Astrocyte (in vitro differentiated cells and primary cell): ENCODE measurements at regions not wholly inside any gene's neighbourhood (a gene's known extent, or its start where the extent isn't known, plus 50 kb on each side); places are given as distances from the start of the nearest gene placed in this dataset.

Source experiments
- DNase-seq: peaks from one replicate; pipeline ENCODE4 v3.0.0-alpha.2; 2010; ENCODE audit warnings: low read depth
- FAIRE-seq: peaks from 2 replicates; lab custom pipeline; 2011; peaks lifted over from hg19 to GRCh38; lab: Jason Lieb, UNC
- H2AFZ ChIP-seq: 2 replicates; pipeline ENCODE4 v1.6.0; 2012; ENCODE audit warnings: low read depth, low read length, inconsistent platforms
- H3K27ac ChIP-seq: 2 replicates; pipeline ENCODE4 v1.5.1; 2011; ENCODE audit warnings: low read depth, low read length, inconsistent platforms
- H3K27me3 ChIP-seq: 2 replicates; pipeline ENCODE4 v1.6.0; 2011; ENCODE audit warnings: low read length, inconsistent platforms; ENCODE audit not compliant: insufficient read depth
- H3K36me3 ChIP-seq: 2 replicates; pipeline ENCODE4 v1.5.1; 2011; ENCODE audit warnings: low read length, inconsistent platforms; ENCODE audit not compliant: insufficient read depth
- H3K4me1 ChIP-seq: 2 replicates; pipeline ENCODE4 v1.5.1; 2011; ENCODE audit warnings: low read length, inconsistent platforms; ENCODE audit not compliant: insufficient read depth
- H3K4me2 ChIP-seq: 2 replicates; pipeline ENCODE4 v1.6.0; 2012; ENCODE audit warnings: low read length, inconsistent platforms
- H3K4me3 ChIP-seq: 2 replicates; pipeline ENCODE4 v1.5.1; 2011; ENCODE audit warnings: low read depth, mild to moderate bottlenecking, low read length, inconsistent platforms; ENCODE audit not compliant: insufficient read depth
- H3K79me2 ChIP-seq: 2 replicates; pipeline ENCODE4 v1.6.0; 2012; ENCODE audit warnings: mild to moderate bottlenecking, low read length, inconsistent platforms; ENCODE audit not compliant: insufficient read depth
- H3K9ac ChIP-seq: 2 replicates; pipeline ENCODE4 v1.6.0; 2012; ENCODE audit warnings: mild to moderate bottlenecking, low read length, inconsistent platforms
- H3K9me3 ChIP-seq: 2 replicates; pipeline ENCODE4 v1.5.1; 2012; ENCODE audit warnings: low read depth, mild to moderate bottlenecking, low read length, inconsistent platforms; ENCODE audit not compliant: insufficient read depth
- H4K20me1 ChIP-seq: 2 replicates; pipeline ENCODE4 v1.6.0; 2012; ENCODE audit warnings: low read length, inconsistent platforms; ENCODE audit not compliant: insufficient read depth
- H3K27ac Mint-ChIP-seq: one replicate; pipeline ENCODE4 v1.8.0; 2021; ENCODE audit warnings: mild to moderate bottlenecking, mixed read lengths; ENCODE audit not compliant: unreplicated experiment
- H3K27me3 Mint-ChIP-seq: one replicate; pipeline ENCODE4 v1.8.0; 2021; ENCODE audit warnings: low read depth, mixed read lengths; ENCODE audit not compliant: unreplicated experiment
- H3K36me3 Mint-ChIP-seq: one replicate; pipeline ENCODE4 v1.8.0; 2021; ENCODE audit warnings: low read depth, mixed read lengths; ENCODE audit not compliant: unreplicated experiment
- H3K4me1 Mint-ChIP-seq: one replicate; pipeline ENCODE4 v1.8.0; 2021; ENCODE audit warnings: low read depth, mixed read lengths; ENCODE audit not compliant: unreplicated experiment
- H3K4me3 Mint-ChIP-seq: one replicate; pipeline ENCODE4 v1.8.0; 2021; ENCODE audit warnings: mild to moderate bottlenecking, moderate library complexity, mixed read lengths; ENCODE audit not compliant: unreplicated experiment
- H3K9me3 Mint-ChIP-seq: one replicate; pipeline ENCODE4 v1.8.0; 2021; ENCODE audit warnings: mild to moderate bottlenecking, mixed read lengths; ENCODE audit not compliant: unreplicated experiment
- CTCF ChIP-seq: IDR thresholded peaks from 2 replicates; pipeline ENCODE4 v1.5.1; 2011; ENCODE audit warnings: low read depth, mild to moderate bottlenecking, inconsistent platforms, low read length, moderate library complexity; ENCODE audit not compliant: insufficient read depth
- EZH2 ChIP-seq: IDR thresholded peaks from 2 replicates; pipeline ENCODE4 v1.6.1; 2012; ENCODE audit warnings: mild to moderate bottlenecking, low read length, inconsistent platforms; ENCODE audit not compliant: insufficient read depth

- FAIRE-seq = no peak
- Mint-ChIP-seq H3K36me3 (no peaks in the 10 kb centered on the region), H3K4me3 (no peak overlapping the region), H3K27me3 (no peaks in the 10 kb centered on the region), H3K9me3 (peaks cover 17% of the 10 kb centered on the region), H3K4me1 (no peaks in the 10 kb centered on the region), H3K27ac (no peak overlapping the region)
- Histone ChIP-seq H3K36me3 (no peaks in the 10 kb centered on the region), H3K9ac (no peak overlapping the region), H4K20me1 (no peaks in the 10 kb centered on the region), H3K4me3 (no peak overlapping the region), H3K9me3 (peaks cover 5% of the 10 kb centered on the region), H3K27me3 (no peaks in the 10 kb centered on the region), H2AFZ (no peak overlapping the region), H3K4me2 (no peak overlapping the region), H3K27ac (no peak overlapping the region), H3K4me1 (no peaks in the 10 kb centered on the region), H3K79me2 (no peaks in the 10 kb centered on the region)
- TF ChIP-seq CTCF = no peak
- TF ChIP-seq EZH2 = no peak
- no peak for DNase-seq
Observed at GRCh38 chr22:47423861-47424820, 661.7 kb downstream of the TBC1D22A start.

- Mint-ChIP-seq H3K36me3 (no peaks in the 10 kb centered on the region), H3K9me3 (peaks cover 21% of the 10 kb centered on the region), H3K4me3 (no peak overlapping the region), H3K27ac (no peak overlapping the region), H3K4me1 (no peaks in the 10 kb centered on the region), H3K27me3 (no peaks in the 10 kb centered on the region)
- H3K4me1 ChIP-seq = no peaks in the 10 kb centered on the region
- no peak overlapping the region for H3K9ac ChIP-seq
- no peaks in the 10 kb centered on the region for H4K20me1 ChIP-seq
- DNase-seq (no peak), FAIRE-seq (no peak)
- no peak for TF ChIP-seq EZH2
- TF ChIP-seq CTCF = no peak
- no peak overlapping the region for H2AFZ ChIP-seq
- no peaks in the 10 kb centered on the region for H3K36me3 ChIP-seq
- H3K4me3 ChIP-seq = no peak overlapping the region
- no peak overlapping the region for H3K27ac ChIP-seq
- no peaks in the 10 kb centered on the region for H3K27me3 ChIP-seq
- no peak overlapping the region for H3K4me2 ChIP-seq
- H3K79me2 ChIP-seq = no peaks in the 10 kb centered on the region
- H3K9me3 ChIP-seq = peaks cover 5% of the 10 kb centered on the region
Observed at GRCh38 chr22:47423266-47423665, 660.8 kb downstream of the TBC1D22A start.

GRCh38 chr22:47422736-47423135, 660.3 kb downstream of the TBC1D22A start:
- no peak for DNase-seq
- H3K27ac Mint-ChIP-seq = no peak overlapping the region
- H3K36me3 ChIP-seq = no peaks in the 10 kb centered on the region
- H3K9me3 Mint-ChIP-seq = peaks cover 21% of the 10 kb centered on the region
- no peaks in the 10 kb centered on the region for H3K4me1 Mint-ChIP-seq
- no peak for FAIRE-seq
- no peak overlapping the region for H3K4me3 Mint-ChIP-seq
- H3K4me1 ChIP-seq = no peaks in the 10 kb centered on the region
- no peak overlapping the region for H3K9ac ChIP-seq
- peaks cover 7% of the 10 kb centered on the region for H3K9me3 ChIP-seq
- H3K27ac ChIP-seq = no peak overlapping the region
- H4K20me1 ChIP-seq = no peaks in the 10 kb centered on the region
- TF ChIP-seq CTCF (no peak), EZH2 (no peak)
- H3K4me3 ChIP-seq = no peak overlapping the region
- no peak overlapping the region for H2AFZ ChIP-seq
- no peak overlapping the region for H3K4me2 ChIP-seq
- no peaks in the 10 kb centered on the region for H3K27me3 Mint-ChIP-seq
- H3K36me3 Mint-ChIP-seq = no peaks in the 10 kb centered on the region
- no peaks in the 10 kb centered on the region for H3K27me3 ChIP-seq
- no peaks in the 10 kb centered on the region for H3K79me2 ChIP-seq
